ENCODE measurements at regions not wholly inside any gene's neighbourhood (a gene's known extent, or its start where the extent isn't known, plus 50 kb on each side); places are given as distances from the start of the nearest gene placed in this dataset.

DNA sequence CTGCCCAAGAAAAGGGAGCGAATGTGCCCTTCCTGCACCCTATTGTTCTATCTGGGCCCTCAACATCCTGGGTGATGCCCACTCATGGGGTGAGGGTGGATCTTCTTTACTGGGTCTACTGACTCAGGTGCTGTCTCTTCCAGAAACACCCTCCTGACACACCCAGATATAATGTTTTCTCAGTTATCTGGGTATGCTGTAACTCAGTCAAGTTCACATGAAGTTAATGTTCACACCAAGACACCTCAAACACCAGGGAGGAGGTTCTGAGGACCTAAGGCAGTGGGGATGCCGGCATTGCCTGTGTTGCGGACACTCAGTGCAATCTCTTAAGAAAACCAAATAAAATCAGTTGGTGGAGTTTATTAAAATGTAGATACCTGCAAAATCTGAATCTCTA, 500.9 kb downstream of the BCL11A start:
- TF ChIP-seq EZH2phosphoT487 (IDR thresholded peaks at IDR 0.05; ENCODE audit: insufficient read depth, low read depth) (no peak), EZH2 (IDR thresholded peaks at IDR 0.05; ENCODE audit: insufficient read depth, poor library complexity, severe bottlenecking) (no peak)

Data from GM23248 (cell line).